Left ventricle myocardium inferior (tissue), 1 donor: ENCODE measurements at regions not wholly inside any gene's neighbourhood (a gene's known extent, or its start where the extent isn't known, plus 50 kb on each side); places are given as distances from the start of the nearest gene placed in this dataset.
A peak's percentile ranks its signal among the peaks of the same experiment; 100 is the strongest.
"Not testable (repeated sequence)": the region's sequence is repeated elsewhere in the genome, so short reads cannot be mapped to it uniquely, and the experiment has no call there.

ENCODE experiments used
- DNase-seq: peaks from one replicate; pipeline ENCODE4 v3.0.0-alpha.2; 2020
- H3K27ac ChIP-seq: fragments of 200-600 bp; replicated peaks from 2 replicates; pipeline ENCODE4 v1.8.0; 2021
- H3K27me3 ChIP-seq: fragments of 200-600 bp; 2 replicates; pipeline ENCODE4 v1.8.0; 2021; ENCODE audit warnings: low read depth
- H3K36me3 ChIP-seq: fragments of 200-600 bp; 2 replicates; pipeline ENCODE4 v1.8.0; 2021
- H3K4me1 ChIP-seq: fragments of 200-600 bp; 2 replicates; pipeline ENCODE4 v1.8.0; 2021
- H3K4me3 ChIP-seq: fragments of 200-600 bp; 2 replicates; pipeline ENCODE4 v1.8.0; 2021; ENCODE audit warnings: mild to moderate bottlenecking, moderate library complexity
- H3K9me3 ChIP-seq: fragments of 200-600 bp; replicated peaks from 2 replicates; pipeline ENCODE4 v1.8.0; 2021
- intact Hi-C: fragments of 100-400 bp; cut with micrococcal nuclease; formaldehyde crosslinking; loops from one replicate; pipeline ENCODE4 v1.11.0; 2022
- TF ChIP-seq, protein P1 (sequence below): fragments of 200-600 bp; IDR thresholded peaks from 2 replicates; pipeline ENCODE4 v1.8.0; 2021; ENCODE audit warnings: antibody characterized with exemption, mild to moderate bottlenecking, borderline replicate concordance
- donor health status: DM: no; HTN: yes; CAD: no; lungs with severe emphysema.

DNA sequence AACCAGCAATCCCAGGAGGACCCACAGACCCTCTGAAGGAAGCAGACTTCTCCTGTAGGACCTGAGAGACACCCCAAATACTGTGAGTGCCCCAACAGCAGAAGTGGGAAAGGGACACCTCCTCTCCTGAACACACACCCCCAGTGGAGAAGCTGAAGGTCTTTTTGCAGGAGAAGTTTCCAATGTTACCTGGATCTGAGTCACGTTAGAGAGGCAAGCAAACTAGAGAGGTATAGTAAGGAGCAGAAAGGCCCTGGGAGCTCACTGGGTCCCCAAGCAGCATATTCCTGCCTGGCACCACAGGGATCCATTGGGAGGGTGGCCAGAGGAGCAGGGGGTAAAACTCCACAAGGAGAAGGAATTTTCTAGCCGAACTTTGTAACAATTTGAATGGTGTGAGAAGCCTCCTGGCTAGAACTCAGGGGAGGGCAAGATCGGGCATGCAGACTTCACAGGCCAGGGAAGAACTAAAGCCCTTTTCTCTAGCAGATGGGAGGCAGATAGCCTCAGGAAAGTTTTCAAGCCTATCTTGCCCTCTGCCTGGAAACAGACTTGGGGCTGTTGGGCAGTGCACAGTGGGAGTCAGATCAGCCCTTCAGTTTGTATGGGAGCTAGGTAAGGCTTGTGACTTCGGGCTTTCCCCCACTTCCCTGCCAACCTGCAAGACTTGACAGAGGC is 68.2 kb upstream of the SSTR4 start:
- intact Hi-C loops, result no loop called here
- TF ChIP-seq, protein P1, sequence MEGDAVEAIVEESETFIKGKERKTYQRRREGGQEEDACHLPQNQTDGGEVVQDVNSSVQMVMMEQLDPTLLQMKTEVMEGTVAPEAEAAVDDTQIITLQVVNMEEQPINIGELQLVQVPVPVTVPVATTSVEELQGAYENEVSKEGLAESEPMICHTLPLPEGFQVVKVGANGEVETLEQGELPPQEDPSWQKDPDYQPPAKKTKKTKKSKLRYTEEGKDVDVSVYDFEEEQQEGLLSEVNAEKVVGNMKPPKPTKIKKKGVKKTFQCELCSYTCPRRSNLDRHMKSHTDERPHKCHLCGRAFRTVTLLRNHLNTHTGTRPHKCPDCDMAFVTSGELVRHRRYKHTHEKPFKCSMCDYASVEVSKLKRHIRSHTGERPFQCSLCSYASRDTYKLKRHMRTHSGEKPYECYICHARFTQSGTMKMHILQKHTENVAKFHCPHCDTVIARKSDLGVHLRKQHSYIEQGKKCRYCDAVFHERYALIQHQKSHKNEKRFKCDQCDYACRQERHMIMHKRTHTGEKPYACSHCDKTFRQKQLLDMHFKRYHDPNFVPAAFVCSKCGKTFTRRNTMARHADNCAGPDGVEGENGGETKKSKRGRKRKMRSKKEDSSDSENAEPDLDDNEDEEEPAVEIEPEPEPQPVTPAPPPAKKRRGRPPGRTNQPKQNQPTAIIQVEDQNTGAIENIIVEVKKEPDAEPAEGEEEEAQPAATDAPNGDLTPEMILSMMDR, result no peak
- no peaks in the 10 kb centered on the region for H3K36me3 ChIP-seq
- H3K4me1 ChIP-seq, result no peaks in the 10 kb centered on the region
- no peak overlapping the region for H3K4me3 ChIP-seq
- peaks cover 15% of the 10 kb centered on the region for H3K9me3 ChIP-seq
- no peak overlapping the region for H3K27ac ChIP-seq
- peaks cover 75% of the 10 kb centered on the region for H3K27me3 ChIP-seq
- DNase-seq, result no peak

DNA sequence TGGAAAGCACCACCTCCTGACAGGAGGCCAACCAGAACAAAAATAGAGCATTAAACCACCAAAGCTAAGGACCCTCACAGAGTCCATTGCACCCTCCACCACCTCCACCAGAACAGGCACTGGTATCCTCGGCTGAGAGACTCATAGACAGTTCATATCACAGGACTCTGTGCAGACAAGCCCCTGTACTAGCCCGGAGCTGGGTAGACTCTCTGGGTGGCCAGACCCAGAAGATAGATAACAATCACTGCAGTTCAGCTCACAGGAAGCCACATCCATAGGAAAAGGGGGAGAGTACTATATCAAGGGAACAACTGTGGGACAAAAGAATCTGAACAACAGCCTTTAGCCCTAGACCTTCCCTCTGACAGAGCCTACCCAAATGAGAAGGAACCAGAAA is 67.4 kb upstream of the SSTR4 start:
- H3K36me3 ChIP-seq, H3K4me3 ChIP-seq, DNase-seq, intact Hi-C loops, H3K4me1 ChIP-seq, H3K27ac ChIP-seq: not testable (repeated sequence)
- peaks cover 15% of the 10 kb centered on the region for H3K9me3 ChIP-seq
- peaks cover 67% of the 10 kb centered on the region for H3K27me3 ChIP-seq

DNA sequence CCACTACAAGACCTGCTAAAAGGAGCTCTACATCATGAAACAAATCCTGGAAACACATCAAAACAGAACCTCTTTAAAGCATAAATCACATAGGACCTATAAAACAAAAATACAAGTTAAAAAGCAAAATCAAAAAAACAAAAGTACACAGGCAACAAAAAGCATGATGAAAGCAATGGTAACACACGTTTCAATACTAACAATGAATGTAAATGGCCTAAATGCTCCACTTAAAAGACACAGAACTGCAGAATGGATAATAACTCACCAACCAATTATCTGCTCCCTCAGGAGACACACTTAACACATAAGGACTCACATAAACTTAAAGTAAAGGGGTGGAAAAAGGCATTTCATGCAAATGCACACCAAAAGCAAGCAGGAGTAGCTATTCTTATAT is 66.1 kb upstream of the SSTR4 start:
- DNase-seq, H3K27ac ChIP-seq, H3K4me3 ChIP-seq, intact Hi-C loops, H3K4me1 ChIP-seq, H3K36me3 ChIP-seq: not testable (repeated sequence)
- Histone ChIP-seq H3K9me3 (peaks cover 15% of the 10 kb centered on the region), H3K27me3 (peaks cover 68% of the 10 kb centered on the region)

DNA sequence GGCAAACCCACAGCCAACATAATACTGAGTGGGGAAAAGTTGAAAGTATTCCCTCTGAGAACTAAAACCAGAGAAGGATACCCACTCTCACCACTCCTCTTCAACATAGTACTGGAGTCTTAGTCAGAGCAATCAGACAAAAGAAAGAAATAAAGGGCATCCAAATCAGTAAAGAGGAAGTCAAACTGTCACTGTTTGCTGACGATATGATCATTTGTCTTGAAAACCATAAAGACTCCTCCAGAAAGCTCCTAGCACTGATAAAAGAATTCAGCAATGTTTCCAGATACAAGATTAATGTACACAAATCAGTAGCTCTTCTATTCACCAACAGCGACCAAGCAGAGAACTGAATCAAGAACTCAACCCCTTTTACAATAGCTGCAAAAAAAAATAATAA is 64.0 kb upstream of the SSTR4 start:
- H3K27ac ChIP-seq, H3K4me3 ChIP-seq, H3K4me1 ChIP-seq, H3K36me3 ChIP-seq, DNase-seq: not testable (repeated sequence)
- Histone ChIP-seq H3K27me3 (peaks cover 67% of the 10 kb centered on the region), H3K9me3 (peaks cover 15% of the 10 kb centered on the region)
- intact Hi-C loops, result loop anchor here (10.0 kb wide), 1 partner anchor 106 kb away; no protein-coding TSS in a partner anchor

DNA sequence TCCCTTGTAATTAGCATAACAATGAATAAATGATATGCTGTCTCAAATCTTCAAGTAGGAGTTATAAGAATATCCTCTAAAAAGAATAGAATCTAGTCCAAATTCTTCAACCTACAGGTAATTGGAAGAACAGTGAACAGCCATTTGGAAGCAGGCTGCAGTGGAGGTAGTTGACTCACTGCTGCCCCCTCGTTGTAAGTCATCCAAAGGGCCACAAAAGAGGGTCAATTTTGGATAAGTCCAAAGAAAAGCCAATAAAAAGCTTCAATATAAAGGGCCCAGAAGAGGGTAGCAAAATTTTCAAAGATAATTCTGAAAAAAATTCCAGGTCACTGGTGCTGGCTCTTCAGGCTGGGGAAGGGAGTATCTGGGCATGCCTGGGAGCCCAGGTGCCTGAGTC is 60.8 kb upstream of the SSTR4 start:
- no peak overlapping the region for H3K27ac ChIP-seq
- peaks cover 3% of the 10 kb centered on the region for H3K9me3 ChIP-seq
- peaks cover 41% of the 10 kb centered on the region for H3K27me3 ChIP-seq
- no peak overlapping the region for H3K4me3 ChIP-seq
- H3K4me1 ChIP-seq, result peaks cover 21% of the 10 kb centered on the region
- no peaks in the 10 kb centered on the region for H3K36me3 ChIP-seq
- intact Hi-C loops, result loop anchor here (10.0 kb wide), 1 partner anchor 110 kb away; no protein-coding TSS in a partner anchor
- no peak for DNase-seq
- TF ChIP-seq, protein P1, result peak; percentile 30

DNA sequence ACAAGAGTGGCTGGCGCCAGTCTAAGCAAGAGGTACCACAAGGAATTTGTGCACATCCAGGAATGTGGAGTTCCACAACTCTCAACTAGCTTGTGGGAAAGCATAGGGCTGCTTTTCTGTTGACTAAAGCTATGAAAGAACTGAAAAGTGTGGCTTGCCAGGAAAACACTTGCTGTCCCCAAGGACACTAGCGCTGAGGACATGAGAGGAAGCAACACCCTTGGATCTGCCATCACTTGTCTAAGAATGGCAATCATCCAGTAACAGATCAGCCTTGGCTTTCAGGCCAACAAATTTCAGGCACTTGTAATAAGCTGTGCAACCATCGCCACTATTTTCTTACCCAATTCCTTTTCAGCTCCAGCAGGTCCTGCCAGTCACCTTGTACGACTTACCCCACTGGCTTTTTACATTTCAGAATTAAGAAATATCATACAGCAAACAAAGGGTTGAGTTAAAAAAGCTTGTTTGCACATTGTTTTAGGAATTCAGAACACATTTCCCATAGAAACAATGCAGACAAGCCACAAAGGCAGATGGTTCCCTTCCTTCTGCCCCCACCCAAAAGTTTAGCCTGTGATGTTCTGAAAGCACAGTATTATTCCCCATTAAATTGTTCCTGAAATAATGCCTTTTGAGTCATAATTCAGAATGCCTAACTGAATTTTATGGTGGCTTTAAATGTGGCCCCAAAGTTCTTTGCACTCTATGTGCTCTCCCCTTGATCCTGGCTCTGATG is 57.9 kb upstream of the SSTR4 start:
- Histone ChIP-seq H3K4me3 (no peak overlapping the region), H3K27ac (peak overlapping the region; percentile 75), H3K4me1 (peaks cover 21% of the 10 kb centered on the region), H3K36me3 (no peaks in the 10 kb centered on the region), H3K27me3 (peaks cover 41% of the 10 kb centered on the region), H3K9me3 (peaks cover 13% of the 10 kb centered on the region)
- peak; percentile 36 for DNase-seq
- intact Hi-C loops, result loop anchor here (10.0 kb wide), 1 partner anchor 112 kb away; no protein-coding TSS in a partner anchor
- TF ChIP-seq, protein P1, result no peak

DNA sequence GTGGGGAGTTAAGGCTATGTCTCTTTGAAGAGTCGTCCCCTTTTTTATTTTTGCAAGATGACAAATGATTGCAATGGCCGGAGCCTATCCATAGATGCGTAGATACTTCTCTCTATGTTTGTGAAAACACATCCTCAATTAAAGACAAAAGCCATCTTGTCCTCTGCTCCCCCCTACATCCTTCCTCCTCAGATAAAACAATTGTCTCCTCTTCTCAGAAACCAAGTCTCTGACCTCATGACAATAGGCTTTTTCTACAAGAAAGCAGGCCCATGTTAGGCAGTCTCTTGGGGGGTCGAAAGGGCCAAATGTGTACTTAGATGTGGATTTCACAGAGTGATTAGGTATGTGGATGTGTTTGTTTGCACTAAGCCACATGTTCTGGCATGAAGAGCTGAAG is 51.1 kb upstream of the SSTR4 start:
- DNase-seq, result no peak
- Histone ChIP-seq H3K9me3 (peaks cover 23% of the 10 kb centered on the region), H3K36me3 (no peaks in the 10 kb centered on the region), H3K4me3 (no peak overlapping the region), H3K27me3 (peaks cover 31% of the 10 kb centered on the region), H3K4me1 (peaks cover 26% of the 10 kb centered on the region), H3K27ac (peak overlapping the region; percentile 81)
- intact Hi-C loops, result no loop called here
- TF ChIP-seq, protein P1, result no peak
